H1 (cell line): ENCODE measurements at regions not wholly inside any gene's neighbourhood (a gene's known extent, or its start where the extent isn't known, plus 50 kb on each side); places are given as distances from the start of the nearest gene placed in this dataset.

Source experiments
- EGR1 ChIP-seq: IDR thresholded peaks from 2 replicates; pipeline ENCODE4 v1.6.1; 2011; ENCODE audit warnings: low read depth, low read length, borderline replicate concordance
- FOSL1 ChIP-seq: IDR thresholded peaks from 2 replicates; pipeline ENCODE4 v1.6.1; 2011; ENCODE audit warnings: mild to moderate bottlenecking, low read depth, low read length, moderate library complexity; ENCODE audit not compliant: insufficient read depth
- GABPA ChIP-seq: IDR thresholded peaks from 2 replicates; pipeline ENCODE4 v1.6.1; 2011; ENCODE audit warnings: mild to moderate bottlenecking, low read length, moderate library complexity, borderline replicate concordance; ENCODE audit not compliant: insufficient read depth
- SP2 ChIP-seq: IDR thresholded peaks from 2 replicates; pipeline ENCODE4 v1.6.1; 2012; ENCODE audit warnings: mild to moderate bottlenecking, low read length, inconsistent platforms
- TF ChIP-seq, protein P1 (sequence below): IDR thresholded peaks from 2 replicates; pipeline ENCODE4 v1.6.1; 2012; ENCODE audit warnings: inconsistent platforms

DNA sequence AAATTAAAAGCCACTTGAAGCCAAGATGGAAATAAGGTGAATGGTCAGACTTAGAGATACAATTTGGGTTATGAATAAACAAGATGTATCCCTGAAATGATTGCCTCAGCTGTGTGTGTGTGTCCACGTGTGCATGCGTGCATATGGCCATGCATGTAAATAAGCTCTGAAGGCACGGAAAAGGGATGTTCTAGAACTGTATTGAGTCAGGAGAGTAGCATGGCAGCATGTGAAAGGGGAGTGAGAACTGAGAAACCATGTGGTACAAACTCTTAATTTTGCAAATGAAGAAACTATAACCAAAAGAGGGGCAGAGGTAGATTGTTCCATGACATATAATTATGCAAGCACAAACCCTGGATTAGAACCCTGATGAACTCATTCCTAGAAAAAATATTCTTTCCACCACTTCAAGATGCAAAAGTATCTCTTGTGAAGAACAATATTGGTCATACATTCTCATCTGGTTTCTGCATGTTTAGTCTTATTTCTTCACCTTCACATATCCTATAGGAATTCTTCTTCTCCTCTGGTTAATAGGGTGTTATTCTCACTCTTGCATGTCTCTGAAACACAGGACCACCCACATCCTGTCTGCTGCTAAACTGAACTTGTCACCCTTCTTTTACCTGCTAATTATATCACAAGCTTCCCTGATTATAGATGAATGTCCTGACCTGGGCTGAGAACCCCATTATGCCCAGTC lies 455.8 kb downstream of the SETBP1 start (continued):
- no peak for TF ChIP-seq SP2
- TF ChIP-seq EGR1 = no peak
- no peak for TF ChIP-seq GABPA
- TF ChIP-seq, protein P1, sequence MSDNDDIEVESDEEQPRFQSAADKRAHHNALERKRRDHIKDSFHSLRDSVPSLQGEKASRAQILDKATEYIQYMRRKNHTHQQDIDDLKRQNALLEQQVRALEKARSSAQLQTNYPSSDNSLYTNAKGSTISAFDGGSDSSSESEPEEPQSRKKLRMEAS = no peak
- no peak for TF ChIP-seq FOSL1
